ENCODE measurements at regions not wholly inside any gene's neighbourhood (a gene's known extent, or its start where the extent isn't known, plus 50 kb on each side); places are given as distances from the start of the nearest gene placed in this dataset.

GRCh38 chr20:41872930-41873329 lies 254.8 kb upstream of the CHD6 start:
- TF ChIP-seq CTCF (IDR thresholded peaks at IDR 0.05) (no peak), EP300 (IDR thresholded peaks at IDR 0.05; ENCODE audit: low read depth) (no peak), POLR2AphosphoS5 (IDR thresholded peaks at IDR 0.05) (no peak)
